ENCODE measurements at regions not wholly inside any gene's neighbourhood (a gene's known extent, or its start where the extent isn't known, plus 50 kb on each side); places are given as distances from the start of the nearest gene placed in this dataset.
A peak's percentile ranks its signal among the peaks of the same experiment; 100 is the strongest.

DNA sequence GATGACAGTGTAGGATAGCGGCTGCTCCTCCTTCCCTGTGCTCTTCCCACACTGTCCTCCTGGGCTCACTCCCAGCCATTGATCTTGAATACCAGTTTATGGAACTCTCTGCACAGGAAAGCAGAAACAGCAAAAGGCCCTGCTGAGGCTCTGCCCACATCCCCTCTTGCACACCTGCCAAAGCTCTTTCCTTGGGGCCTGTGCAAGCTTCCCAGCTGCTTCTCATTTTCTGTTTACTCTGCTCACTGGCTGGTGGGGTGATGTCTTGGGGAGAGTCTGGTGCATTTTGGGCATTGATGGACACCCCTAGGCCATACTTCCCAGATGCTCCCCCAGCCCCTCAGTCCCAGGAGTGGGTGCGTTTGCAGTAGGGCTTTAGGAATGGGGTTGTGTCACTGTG, 361.8 kb downstream of the TMEM121 start:
- Histone ChIP-seq H3K4me1 (no peaks in the 10 kb centered on the region), H3K9me3 (no peaks in the 10 kb centered on the region), H3K27me3 (ENCODE audit: low read depth) (no peaks in the 10 kb centered on the region), H3K36me3 (no peaks in the 10 kb centered on the region), H3K4me3 (no peak overlapping the region), H3K27ac (no peak overlapping the region)
- ATAC-seq: no peak
- intact Hi-C loops (cut with DNase I): no loop called here
- no peak for DNase-seq
- TF ChIP-seq, protein P1, sequence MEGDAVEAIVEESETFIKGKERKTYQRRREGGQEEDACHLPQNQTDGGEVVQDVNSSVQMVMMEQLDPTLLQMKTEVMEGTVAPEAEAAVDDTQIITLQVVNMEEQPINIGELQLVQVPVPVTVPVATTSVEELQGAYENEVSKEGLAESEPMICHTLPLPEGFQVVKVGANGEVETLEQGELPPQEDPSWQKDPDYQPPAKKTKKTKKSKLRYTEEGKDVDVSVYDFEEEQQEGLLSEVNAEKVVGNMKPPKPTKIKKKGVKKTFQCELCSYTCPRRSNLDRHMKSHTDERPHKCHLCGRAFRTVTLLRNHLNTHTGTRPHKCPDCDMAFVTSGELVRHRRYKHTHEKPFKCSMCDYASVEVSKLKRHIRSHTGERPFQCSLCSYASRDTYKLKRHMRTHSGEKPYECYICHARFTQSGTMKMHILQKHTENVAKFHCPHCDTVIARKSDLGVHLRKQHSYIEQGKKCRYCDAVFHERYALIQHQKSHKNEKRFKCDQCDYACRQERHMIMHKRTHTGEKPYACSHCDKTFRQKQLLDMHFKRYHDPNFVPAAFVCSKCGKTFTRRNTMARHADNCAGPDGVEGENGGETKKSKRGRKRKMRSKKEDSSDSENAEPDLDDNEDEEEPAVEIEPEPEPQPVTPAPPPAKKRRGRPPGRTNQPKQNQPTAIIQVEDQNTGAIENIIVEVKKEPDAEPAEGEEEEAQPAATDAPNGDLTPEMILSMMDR (IDR thresholded peaks at IDR 0.05): no peak

- no peak for ATAC-seq
- Histone ChIP-seq H3K36me3 (no peaks in the 10 kb centered on the region), H3K4me3 (no peak overlapping the region), H3K9me3 (no peaks in the 10 kb centered on the region), H3K27me3 (ENCODE audit: low read depth) (no peaks in the 10 kb centered on the region), H3K27ac (no peak overlapping the region), H3K4me1 (no peaks in the 10 kb centered on the region)
- TF ChIP-seq, protein P1 (IDR thresholded peaks at IDR 0.05): no peak
- intact Hi-C loops (cut with DNase I): no loop called here
- DNase-seq: peak; percentile 12
These were observed 362.6 kb downstream of the TMEM121 start for GRCh38 chr14:105888784-105889665.

DNA sequence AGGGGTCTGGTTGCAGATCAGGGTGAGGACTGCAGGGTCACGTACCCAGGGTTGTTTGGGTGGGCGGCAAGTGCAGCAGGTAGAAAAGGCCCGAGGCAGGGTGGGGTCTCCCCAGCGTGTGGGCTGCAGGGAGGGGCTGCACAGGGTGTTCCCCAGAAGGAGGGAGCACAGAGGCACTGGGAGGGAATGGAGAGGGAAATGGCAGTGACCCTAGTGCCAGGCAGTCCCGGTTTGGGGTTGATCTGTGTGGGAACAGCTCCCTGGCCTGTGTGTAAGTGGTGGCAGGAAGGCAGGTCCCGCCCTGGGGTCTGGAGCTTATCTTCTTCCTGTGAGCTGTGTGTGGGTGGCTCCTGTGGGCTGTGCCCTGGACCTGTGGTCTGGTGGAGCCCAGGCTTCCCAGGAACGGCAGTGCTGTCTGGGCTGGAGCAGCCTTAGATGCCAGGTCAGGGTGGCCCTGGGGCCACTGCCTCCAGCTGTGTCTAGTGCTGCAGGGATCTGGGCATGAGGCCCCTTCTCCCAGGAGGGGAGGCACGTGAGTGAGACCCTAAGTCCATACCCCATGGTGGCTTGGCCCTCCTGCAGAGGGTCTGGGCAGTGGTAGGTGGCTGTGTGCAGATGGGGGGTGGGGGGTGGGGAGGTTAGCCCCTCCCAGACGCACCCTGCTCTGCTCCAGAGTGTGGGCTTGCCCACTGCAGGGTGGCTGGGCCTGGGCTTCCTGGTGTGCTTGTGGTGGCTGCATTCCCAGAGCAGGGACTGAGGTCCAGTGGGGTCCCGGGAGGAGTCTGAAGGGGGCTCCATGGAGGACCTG, 363.5 kb downstream of the TMEM121 start:
- Histone ChIP-seq H3K4me3 (no peak overlapping the region), H3K4me1 (no peaks in the 10 kb centered on the region), H3K27ac (no peak overlapping the region), H3K27me3 (ENCODE audit: low read depth) (no peaks in the 10 kb centered on the region), H3K9me3 (no peaks in the 10 kb centered on the region), H3K36me3 (no peaks in the 10 kb centered on the region)
- intact Hi-C loops (cut with DNase I): no loop called here
- DNase-seq (peak; percentile 24), ATAC-seq (no peak)
- TF ChIP-seq, protein P1 (IDR thresholded peaks at IDR 0.05): no peak

- Histone ChIP-seq H3K36me3 (no peaks in the 10 kb centered on the region), H3K4me1 (no peaks in the 10 kb centered on the region), H3K27ac (no peak overlapping the region), H3K27me3 (ENCODE audit: low read depth) (no peaks in the 10 kb centered on the region), H3K9me3 (no peaks in the 10 kb centered on the region), H3K4me3 (no peak overlapping the region)
- intact Hi-C loops (cut with DNase I): no loop called here
- TF ChIP-seq, protein P1 (IDR thresholded peaks at IDR 0.05): no peak
- DNase-seq (peak; percentile 34), ATAC-seq (no peak)
These were observed 364.3 kb downstream of the TMEM121 start for GRCh38 chr14:105890474-105891220.

DNA sequence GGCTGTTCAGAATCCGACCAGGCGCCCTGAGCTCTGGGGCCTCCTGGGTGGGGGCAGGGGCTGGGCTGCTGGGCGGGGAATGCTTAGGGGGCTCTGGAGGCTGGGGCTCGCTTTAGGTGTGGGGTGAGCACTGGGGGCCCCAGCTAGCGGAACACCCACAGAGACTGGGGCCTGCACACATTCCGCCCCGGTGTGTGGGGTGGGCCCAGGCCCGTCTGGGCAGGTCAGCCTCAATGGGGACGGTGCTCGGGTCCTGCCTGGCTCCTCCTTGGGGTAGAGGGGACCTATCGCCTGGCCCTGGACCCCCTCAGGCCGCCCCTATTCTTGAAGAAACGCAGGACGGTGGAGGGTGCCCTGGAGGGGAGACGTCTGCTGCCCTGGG, 364.8 kb downstream of the TMEM121 start:
- Histone ChIP-seq H3K4me1 (no peaks in the 10 kb centered on the region), H3K9me3 (no peaks in the 10 kb centered on the region), H3K27me3 (ENCODE audit: low read depth) (no peaks in the 10 kb centered on the region), H3K27ac (no peak overlapping the region), H3K36me3 (no peaks in the 10 kb centered on the region), H3K4me3 (no peak overlapping the region)
- TF ChIP-seq, protein P1 (IDR thresholded peaks at IDR 0.05): no peak
- ATAC-seq (no peak), DNase-seq (peak; percentile 26)
- intact Hi-C loops (cut with DNase I): no loop called here

Measured in lower lobe of right lung (tissue), 2 donors.